HepG2 (cell line): ENCODE measurements at regions not wholly inside any gene's neighbourhood (a gene's known extent, or its start where the extent isn't known, plus 50 kb on each side); places are given as distances from the start of the nearest gene placed in this dataset.

ENCODE experiments used
- AGO1 ChIP-seq: fragments of 200-400 bp; formaldehyde crosslinking; IDR thresholded peaks from 2 replicates; pipeline ENCODE4 v1.6.1; 2017; ENCODE audit warnings: mild to moderate bottlenecking, low read depth, low read length, moderate library complexity; ENCODE audit not compliant: poor library complexity, severe bottlenecking
- CC2D1A ChIP-seq: sonication (generic); formaldehyde crosslinking; IDR thresholded peaks from 2 replicates; pipeline ENCODE4 v1.8.1; 2023; ENCODE audit warnings: mild to moderate bottlenecking, missing genetic modification reagents
- FOXM1 ChIP-seq: sonication (generic); formaldehyde crosslinking; IDR thresholded peaks from 2 replicates; pipeline ENCODE4 v1.5.0; 2020; ENCODE audit warnings: missing genetic modification reagents
- KDM5A ChIP-seq: fragments of 200-600 bp; sonication (generic); IDR thresholded peaks from 2 replicates; pipeline ENCODE4 v1.7.0; 2018; ENCODE audit warnings: antibody characterized with exemption, mild to moderate bottlenecking, low read length, borderline replicate concordance
- KDM6A ChIP-seq: IDR thresholded peaks from 2 replicates; pipeline ENCODE4 v1.6.1; 2016; ENCODE audit warnings: low read depth
- MTA1 ChIP-seq: sonication (generic); formaldehyde crosslinking; IDR thresholded peaks from 2 replicates; pipeline ENCODE4 v1.4.0; 2020; ENCODE audit warnings: missing genetic modification reagents, mild to moderate bottlenecking, borderline replicate concordance
- PITX1 ChIP-seq: sonication (generic); formaldehyde crosslinking; IDR thresholded peaks from 2 replicates; pipeline ENCODE4 v1.5.1; 2020; ENCODE audit warnings: mild to moderate bottlenecking, missing genetic modification reagents
- SMAD9 ChIP-seq: sonication (generic); formaldehyde crosslinking; IDR thresholded peaks from 2 replicates; pipeline ENCODE4 v1.5.1; 2020; ENCODE audit warnings: mild to moderate bottlenecking, missing genetic modification reagents
- TAF1 ChIP-seq: sonication (generic); formaldehyde crosslinking; IDR thresholded peaks from 2 replicates; pipeline ENCODE4 v1.4.0; 2020; ENCODE audit warnings: missing genetic modification reagents
- ZMYM4 ChIP-seq: sonication (generic); formaldehyde crosslinking; IDR thresholded peaks from 2 replicates; pipeline ENCODE4 v1.8.1; 2023; ENCODE audit warnings: mild to moderate bottlenecking, missing genetic modification reagents
- ZNF44 ChIP-seq: sonication (generic); formaldehyde crosslinking; IDR thresholded peaks from 2 replicates; pipeline ENCODE4 v1.5.1; 2020; ENCODE audit warnings: mild to moderate bottlenecking, missing genetic modification reagents
- ZSCAN30 ChIP-seq: sonication (generic); formaldehyde crosslinking; IDR thresholded peaks from 2 replicates; pipeline ENCODE4 v1.5.0; 2020; ENCODE audit warnings: mild to moderate bottlenecking, missing genetic modification reagents
- ZSCAN31 ChIP-seq: sonication (generic); formaldehyde crosslinking; IDR thresholded peaks from 2 replicates; pipeline ENCODE4 v1.5.0; 2020; ENCODE audit warnings: low read depth, mild to moderate bottlenecking, missing genetic modification reagents
- TF ChIP-seq, protein P1 (sequence below): sonication (generic); formaldehyde crosslinking; IDR thresholded peaks from 2 replicates; pipeline ENCODE4 v1.5.0; 2020; ENCODE audit warnings: mild to moderate bottlenecking, missing genetic modification reagents
- TF ChIP-seq, protein P2 (sequence below): sonication (generic); formaldehyde crosslinking; IDR thresholded peaks from 2 replicates; pipeline ENCODE4 v1.4.0; 2020; ENCODE audit warnings: missing genetic modification reagents
- TF ChIP-seq, protein P3 (sequence below): IDR thresholded peaks from 2 replicates; pipeline ENCODE4 v1.6.1; 2016; ENCODE audit warnings: missing biosample characterization, missing genetic modification reagents, low read depth
- TF ChIP-seq, protein P4 (sequence below): sonication (generic); formaldehyde crosslinking; IDR thresholded peaks from 2 replicates; pipeline ENCODE4 v1.5.0; 2020; ENCODE audit warnings: mild to moderate bottlenecking, missing genetic modification reagents
- TF ChIP-seq, protein P5 (sequence below), 2 experiments: fragments of 450-650 bp in 1 of 2; sonication (generic) in 1 of 2; formaldehyde crosslinking; IDR thresholded peaks; 2 replicates each; pipeline versions ENCODE4 v1.5.0 to v1.8.0; 2020 to 2022; ENCODE audit warnings: mild to moderate bottlenecking in 1 of 2, missing genetic modification reagents in 1 of 2

DNA sequence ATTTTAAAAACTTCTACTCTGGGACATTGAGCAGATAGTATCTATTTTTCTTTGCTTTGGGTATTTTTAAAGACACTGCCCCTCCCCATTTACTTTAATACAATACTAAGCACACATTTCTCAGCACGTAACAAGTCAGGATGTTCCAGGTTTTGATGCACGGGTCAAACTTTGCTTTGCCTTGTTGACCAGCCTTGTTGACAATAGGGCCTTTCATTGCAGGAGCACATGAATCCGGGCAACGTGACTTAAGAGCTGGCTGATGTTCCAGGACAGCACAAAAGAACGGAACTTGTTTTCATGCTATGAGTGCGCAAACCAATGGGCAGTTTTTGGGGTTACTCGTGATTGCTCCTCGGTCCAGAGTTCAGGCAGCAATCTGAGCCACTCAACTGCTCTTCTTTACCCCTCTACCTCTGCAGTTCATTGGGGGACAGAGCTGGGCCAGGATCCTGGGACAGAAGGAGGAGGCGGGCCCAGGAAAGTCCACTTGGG, 78.6 kb upstream of the SLC22A16 start (continued):
- TF ChIP-seq, protein P1, sequence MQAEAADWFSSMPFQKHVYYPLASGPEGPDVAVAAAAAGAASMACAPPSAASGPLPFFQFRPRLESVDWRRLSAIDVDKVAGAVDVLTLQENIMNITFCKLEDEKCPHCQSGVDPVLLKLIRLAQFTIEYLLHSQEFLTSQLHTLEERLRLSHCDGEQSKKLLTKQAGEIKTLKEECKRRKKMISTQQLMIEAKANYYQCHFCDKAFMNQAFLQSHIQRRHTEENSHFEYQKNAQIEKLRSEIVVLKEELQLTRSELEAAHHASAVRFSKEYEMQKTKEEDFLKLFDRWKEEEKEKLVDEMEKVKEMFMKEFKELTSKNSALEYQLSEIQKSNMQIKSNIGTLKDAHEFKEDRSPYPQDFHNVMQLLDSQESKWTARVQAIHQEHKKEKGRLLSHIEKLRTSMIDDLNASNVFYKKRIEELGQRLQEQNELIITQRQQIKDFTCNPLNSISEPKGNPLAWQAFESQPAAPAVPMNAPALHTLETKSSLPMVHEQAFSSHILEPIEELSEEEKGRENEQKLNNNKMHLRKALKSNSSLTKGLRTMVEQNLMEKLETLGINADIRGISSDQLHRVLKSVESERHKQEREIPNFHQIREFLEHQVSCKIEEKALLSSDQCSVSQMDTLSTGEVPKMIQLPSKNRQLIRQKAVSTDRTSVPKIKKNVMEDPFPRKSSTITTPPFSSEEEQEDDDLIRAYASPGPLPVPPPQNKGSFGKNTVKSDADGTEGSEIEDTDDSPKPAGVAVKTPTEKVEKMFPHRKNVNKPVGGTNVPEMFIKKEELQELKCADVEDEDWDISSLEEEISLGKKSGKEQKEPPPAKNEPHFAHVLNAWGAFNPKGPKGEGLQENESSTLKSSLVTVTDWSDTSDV (CRISPR knock-in tag) = no peak
- TF ChIP-seq, protein P2, sequence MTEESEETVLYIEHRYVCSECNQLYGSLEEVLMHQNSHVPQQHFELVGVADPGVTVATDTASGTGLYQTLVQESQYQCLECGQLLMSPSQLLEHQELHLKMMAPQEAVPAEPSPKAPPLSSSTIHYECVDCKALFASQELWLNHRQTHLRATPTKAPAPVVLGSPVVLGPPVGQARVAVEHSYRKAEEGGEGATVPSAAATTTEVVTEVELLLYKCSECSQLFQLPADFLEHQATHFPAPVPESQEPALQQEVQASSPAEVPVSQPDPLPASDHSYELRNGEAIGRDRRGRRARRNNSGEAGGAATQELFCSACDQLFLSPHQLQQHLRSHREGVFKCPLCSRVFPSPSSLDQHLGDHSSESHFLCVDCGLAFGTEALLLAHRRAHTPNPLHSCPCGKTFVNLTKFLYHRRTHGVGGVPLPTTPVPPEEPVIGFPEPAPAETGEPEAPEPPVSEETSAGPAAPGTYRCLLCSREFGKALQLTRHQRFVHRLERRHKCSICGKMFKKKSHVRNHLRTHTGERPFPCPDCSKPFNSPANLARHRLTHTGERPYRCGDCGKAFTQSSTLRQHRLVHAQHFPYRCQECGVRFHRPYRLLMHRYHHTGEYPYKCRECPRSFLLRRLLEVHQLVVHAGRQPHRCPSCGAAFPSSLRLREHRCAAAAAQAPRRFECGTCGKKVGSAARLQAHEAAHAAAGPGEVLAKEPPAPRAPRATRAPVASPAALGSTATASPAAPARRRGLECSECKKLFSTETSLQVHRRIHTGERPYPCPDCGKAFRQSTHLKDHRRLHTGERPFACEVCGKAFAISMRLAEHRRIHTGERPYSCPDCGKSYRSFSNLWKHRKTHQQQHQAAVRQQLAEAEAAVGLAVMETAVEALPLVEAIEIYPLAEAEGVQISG = peak; percentile 85
- TF ChIP-seq PITX1 (CRISPR knock-in tag) = peak; percentile 97
- TF ChIP-seq FOXM1 = no peak
- TF ChIP-seq TAF1 (CRISPR knock-in tag) = peak; percentile 39; the same call in 1 of the 2 replicates
- TF ChIP-seq, protein P3, sequence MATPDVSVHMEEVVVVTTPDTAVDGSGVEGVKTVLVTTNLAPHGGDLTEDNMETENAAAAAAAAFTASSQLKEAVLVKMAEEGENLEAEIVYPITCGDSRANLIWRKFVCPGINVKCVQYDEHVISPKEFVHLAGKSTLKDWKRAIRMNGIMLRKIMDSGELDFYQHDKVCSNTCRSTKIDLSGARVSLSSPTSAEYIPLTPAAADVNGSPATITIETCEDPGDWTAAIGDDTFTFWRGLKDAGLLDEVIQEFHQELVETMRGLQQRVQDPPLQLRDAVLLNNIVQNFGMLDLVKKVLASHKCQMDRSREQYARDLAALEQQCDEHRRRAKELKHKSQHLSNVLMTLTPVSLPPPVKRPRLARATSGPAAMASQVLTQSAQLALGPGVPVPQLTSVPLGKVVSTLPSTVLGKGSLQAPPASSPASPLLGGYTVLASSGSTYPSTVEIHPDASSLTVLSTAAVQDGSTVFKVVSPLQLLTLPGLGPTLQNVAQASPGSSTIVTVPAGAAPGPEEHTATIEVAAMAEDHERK (CRISPR knock-in tag) = 0 out of 2 replicates have a peak, but pooled peaks have one; percentile 17
- TF ChIP-seq ZNF44 = peak; percentile 31; the same call in 1 of the 2 replicates
- no peak; the same call in 1 of the 2 replicates for TF ChIP-seq KDM5A
- peak; percentile 86 for TF ChIP-seq MTA1 (CRISPR knock-in tag)
- TF ChIP-seq SMAD9 (CRISPR knock-in tag) = no peak; the same call in 1 of the 2 replicates
- TF ChIP-seq, protein P4, sequence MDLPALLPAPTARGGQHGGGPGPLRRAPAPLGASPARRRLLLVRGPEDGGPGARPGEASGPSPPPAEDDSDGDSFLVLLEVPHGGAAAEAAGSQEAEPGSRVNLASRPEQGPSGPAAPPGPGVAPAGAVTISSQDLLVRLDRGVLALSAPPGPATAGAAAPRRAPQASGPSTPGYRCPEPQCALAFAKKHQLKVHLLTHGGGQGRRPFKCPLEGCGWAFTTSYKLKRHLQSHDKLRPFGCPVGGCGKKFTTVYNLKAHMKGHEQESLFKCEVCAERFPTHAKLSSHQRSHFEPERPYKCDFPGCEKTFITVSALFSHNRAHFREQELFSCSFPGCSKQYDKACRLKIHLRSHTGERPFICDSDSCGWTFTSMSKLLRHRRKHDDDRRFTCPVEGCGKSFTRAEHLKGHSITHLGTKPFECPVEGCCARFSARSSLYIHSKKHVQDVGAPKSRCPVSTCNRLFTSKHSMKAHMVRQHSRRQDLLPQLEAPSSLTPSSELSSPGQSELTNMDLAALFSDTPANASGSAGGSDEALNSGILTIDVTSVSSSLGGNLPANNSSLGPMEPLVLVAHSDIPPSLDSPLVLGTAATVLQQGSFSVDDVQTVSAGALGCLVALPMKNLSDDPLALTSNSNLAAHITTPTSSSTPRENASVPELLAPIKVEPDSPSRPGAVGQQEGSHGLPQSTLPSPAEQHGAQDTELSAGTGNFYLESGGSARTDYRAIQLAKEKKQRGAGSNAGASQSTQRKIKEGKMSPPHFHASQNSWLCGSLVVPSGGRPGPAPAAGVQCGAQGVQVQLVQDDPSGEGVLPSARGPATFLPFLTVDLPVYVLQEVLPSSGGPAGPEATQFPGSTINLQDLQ (CRISPR knock-in tag) = no peak
- TF ChIP-seq KDM6A (CRISPR knock-in tag) = peak; percentile 84
- no peak for TF ChIP-seq AGO1
- peak; percentile 18; the same call in 1 of the 2 replicates for TF ChIP-seq ZSCAN30 (CRISPR knock-in tag)
- TF ChIP-seq, protein P5, sequence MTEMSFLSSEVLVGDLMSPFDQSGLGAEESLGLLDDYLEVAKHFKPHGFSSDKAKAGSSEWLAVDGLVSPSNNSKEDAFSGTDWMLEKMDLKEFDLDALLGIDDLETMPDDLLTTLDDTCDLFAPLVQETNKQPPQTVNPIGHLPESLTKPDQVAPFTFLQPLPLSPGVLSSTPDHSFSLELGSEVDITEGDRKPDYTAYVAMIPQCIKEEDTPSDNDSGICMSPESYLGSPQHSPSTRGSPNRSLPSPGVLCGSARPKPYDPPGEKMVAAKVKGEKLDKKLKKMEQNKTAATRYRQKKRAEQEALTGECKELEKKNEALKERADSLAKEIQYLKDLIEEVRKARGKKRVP (CRISPR knock-in tag; IDR thresholded peaks at IDR 0.05) = peak in 1 of 2 experiments; percentile 77; a peak in 2 of 4 replicates
- 0 out of 2 replicates have a peak, but pooled peaks have one; percentile 2 for TF ChIP-seq ZSCAN31 (CRISPR knock-in tag)
- no peak for TF ChIP-seq CC2D1A (CRISPR knock-in tag)
- TF ChIP-seq ZMYM4 = peak; percentile 95
